ENCODE measurements at regions not wholly inside any gene's neighbourhood (a gene's known extent, or its start where the extent isn't known, plus 50 kb on each side); places are given as distances from the start of the nearest gene placed in this dataset.

GRCh38 chr1:30506291-30507015, 216.9 kb downstream of the MATN1 start:
- Histone ChIP-seq H3K9ac (ENCODE audit: low read length) (no peak overlapping the region), H3K9me2 (ENCODE audit: insufficient read depth) (no peaks in the 10 kb centered on the region), H3K4me1 (ENCODE audit: control insufficient read depth in 1 of 2, insufficient read depth in 2 of 2, low read length in 2 of 2) (peaks cover 0 to 1% of the 10 kb centered on the region in 2 experiments; a peak in 1 of 4 replicates), H3K27ac (ENCODE audit: low read depth, low read length) (no peak overlapping the region), H2AFZ (ENCODE audit: low read depth, low read length, poor library complexity, severe bottlenecking) (no peak overlapping the region), H3K36me3 (ENCODE audit: control insufficient read depth in 1 of 2, insufficient read depth in 2 of 2, low read length in 2 of 2) (no peaks in the 10 kb centered on the region), H3K9me3 (ENCODE audit: control insufficient read depth in 1 of 2, insufficient read depth in 1 of 2, low read depth in 1 of 2, low read length in 2 of 2) (no peaks in the 10 kb centered on the region), H4K20me1 (ENCODE audit: insufficient read depth) (no peaks in the 10 kb centered on the region), H3K4me3 (replicated peaks in 1 of 2; ENCODE audit: low read depth in 1 of 2, low read length in 2 of 2) (no peak overlapping the region), H3K27me3 (ENCODE audit: insufficient read depth, low read length) (peaks cover 12% of the 10 kb centered on the region; the same call in 1 of the 2 replicates), H3K79me2 (ENCODE audit: insufficient read depth, low read length) (no peaks in the 10 kb centered on the region), H3K4me2 (ENCODE audit: low read length) (no peak overlapping the region)
- CTCF ChIA-PET = no interaction called here
- TF ChIP-seq ZFX (IDR thresholded peaks at IDR 0.05) (no peak), CTCF (IDR thresholded peaks at IDR 0.05 in 2 of 3, conservative IDR thresholded peaks at IDR 0.05 in 1 of 3; ENCODE audit: borderline replicate concordance in 1 of 3, insufficient read depth in 1 of 3, low read depth in 2 of 3, low read length in 2 of 3) (no peak), TCF7L2 (IDR thresholded peaks at IDR 0.05; ENCODE audit: borderline replicate concordance, extremely low read depth, insufficient read depth, insufficient read length) (no peak), EZH2 (IDR thresholded peaks at IDR 0.05) (no peak), ATF3 (IDR thresholded peaks at IDR 0.05) (no peak), MAX (IDR thresholded peaks at IDR 0.05) (no peak), YY1 (IDR thresholded peaks at IDR 0.05; ENCODE audit: extremely low read depth, insufficient replicate concordance, low read depth, low read length) (no peak), SRF (IDR thresholded peaks at IDR 0.05; ENCODE audit: low read depth) (no peak), FOSL1 (IDR thresholded peaks at IDR 0.05; ENCODE audit: low read depth) (no peak), ELF1 (IDR thresholded peaks at IDR 0.05; ENCODE audit: borderline replicate concordance, low read depth) (no peak), RAD21 (IDR thresholded peaks at IDR 0.05; ENCODE audit: low read depth) (no peak), POLR2AphosphoS5 (IDR thresholded peaks at IDR 0.05; ENCODE audit: low read depth, low read length) (no peak), JUND (IDR thresholded peaks at IDR 0.05) (no peak)
- TF ChIP-seq, protein P1, sequence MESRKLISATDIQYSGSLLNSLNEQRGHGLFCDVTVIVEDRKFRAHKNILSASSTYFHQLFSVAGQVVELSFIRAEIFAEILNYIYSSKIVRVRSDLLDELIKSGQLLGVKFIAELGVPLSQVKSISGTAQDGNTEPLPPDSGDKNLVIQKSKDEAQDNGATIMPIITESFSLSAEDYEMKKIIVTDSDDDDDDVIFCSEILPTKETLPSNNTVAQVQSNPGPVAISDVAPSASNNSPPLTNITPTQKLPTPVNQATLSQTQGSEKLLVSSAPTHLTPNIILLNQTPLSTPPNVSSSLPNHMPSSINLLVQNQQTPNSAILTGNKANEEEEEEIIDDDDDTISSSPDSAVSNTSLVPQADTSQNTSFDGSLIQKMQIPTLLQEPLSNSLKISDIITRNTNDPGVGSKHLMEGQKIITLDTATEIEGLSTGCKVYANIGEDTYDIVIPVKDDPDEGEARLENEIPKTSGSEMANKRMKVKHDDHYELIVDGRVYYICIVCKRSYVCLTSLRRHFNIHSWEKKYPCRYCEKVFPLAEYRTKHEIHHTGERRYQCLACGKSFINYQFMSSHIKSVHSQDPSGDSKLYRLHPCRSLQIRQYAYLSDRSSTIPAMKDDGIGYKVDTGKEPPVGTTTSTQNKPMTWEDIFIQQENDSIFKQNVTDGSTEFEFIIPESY (IDR thresholded peaks at IDR 0.05; ENCODE audit: extremely low read depth, insufficient replicate concordance, low read length) = no peak
- no TSS peak for BruUV-seq (replicated peaks)
- intact Hi-C loops (cut with micrococcal nuclease) = no loop called here
- DNase-seq (ENCODE audit: low read depth, low spot score) (no peak), ATAC-seq (no peak)
- POLR2A ChIA-PET = no interaction called here
- RAD21 ChIA-PET (ENCODE audit: low non-redundant PET in 1 of 2, low total read pairs in 2 of 2, uncharacterized antibody in 2 of 2, unreplicated experiment in 2 of 2) = no interaction called here

Measured in HCT116 (cell line).